ENCODE measurements at regions not wholly inside any gene's neighbourhood (a gene's known extent, or its start where the extent isn't known, plus 50 kb on each side); places are given as distances from the start of the nearest gene placed in this dataset.

DNA sequence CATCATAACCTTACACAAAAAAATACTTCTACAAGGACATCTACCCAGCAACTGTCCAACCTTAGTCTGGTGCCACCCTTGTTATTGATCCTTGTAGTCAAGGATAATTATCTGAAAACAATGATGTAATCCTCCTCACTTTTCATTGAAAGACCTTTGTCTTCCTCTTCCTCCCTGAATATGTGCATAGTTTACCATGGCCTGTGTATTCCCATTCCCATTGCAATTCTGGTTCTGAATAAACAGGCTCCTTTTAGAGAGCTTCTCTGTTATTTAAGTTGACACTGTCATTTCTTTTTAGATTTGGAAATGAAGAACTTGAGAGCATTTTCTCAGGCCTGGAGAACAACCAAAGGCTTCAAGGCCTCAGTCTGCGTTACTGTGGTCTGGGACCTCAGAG is 53.3 kb upstream of the RNF7 start:
- TF ChIP-seq EZH2phosphoT487 (IDR thresholded peaks at IDR 0.05; ENCODE audit: low read length): no peak
- TF ChIP-seq, protein P1, sequence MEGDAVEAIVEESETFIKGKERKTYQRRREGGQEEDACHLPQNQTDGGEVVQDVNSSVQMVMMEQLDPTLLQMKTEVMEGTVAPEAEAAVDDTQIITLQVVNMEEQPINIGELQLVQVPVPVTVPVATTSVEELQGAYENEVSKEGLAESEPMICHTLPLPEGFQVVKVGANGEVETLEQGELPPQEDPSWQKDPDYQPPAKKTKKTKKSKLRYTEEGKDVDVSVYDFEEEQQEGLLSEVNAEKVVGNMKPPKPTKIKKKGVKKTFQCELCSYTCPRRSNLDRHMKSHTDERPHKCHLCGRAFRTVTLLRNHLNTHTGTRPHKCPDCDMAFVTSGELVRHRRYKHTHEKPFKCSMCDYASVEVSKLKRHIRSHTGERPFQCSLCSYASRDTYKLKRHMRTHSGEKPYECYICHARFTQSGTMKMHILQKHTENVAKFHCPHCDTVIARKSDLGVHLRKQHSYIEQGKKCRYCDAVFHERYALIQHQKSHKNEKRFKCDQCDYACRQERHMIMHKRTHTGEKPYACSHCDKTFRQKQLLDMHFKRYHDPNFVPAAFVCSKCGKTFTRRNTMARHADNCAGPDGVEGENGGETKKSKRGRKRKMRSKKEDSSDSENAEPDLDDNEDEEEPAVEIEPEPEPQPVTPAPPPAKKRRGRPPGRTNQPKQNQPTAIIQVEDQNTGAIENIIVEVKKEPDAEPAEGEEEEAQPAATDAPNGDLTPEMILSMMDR (IDR thresholded peaks at IDR 0.05; ENCODE audit: low read length): no peak
